ENCODE measurements at regions not wholly inside any gene's neighbourhood (a gene's known extent, or its start where the extent isn't known, plus 50 kb on each side); places are given as distances from the start of the nearest gene placed in this dataset.

DNA sequence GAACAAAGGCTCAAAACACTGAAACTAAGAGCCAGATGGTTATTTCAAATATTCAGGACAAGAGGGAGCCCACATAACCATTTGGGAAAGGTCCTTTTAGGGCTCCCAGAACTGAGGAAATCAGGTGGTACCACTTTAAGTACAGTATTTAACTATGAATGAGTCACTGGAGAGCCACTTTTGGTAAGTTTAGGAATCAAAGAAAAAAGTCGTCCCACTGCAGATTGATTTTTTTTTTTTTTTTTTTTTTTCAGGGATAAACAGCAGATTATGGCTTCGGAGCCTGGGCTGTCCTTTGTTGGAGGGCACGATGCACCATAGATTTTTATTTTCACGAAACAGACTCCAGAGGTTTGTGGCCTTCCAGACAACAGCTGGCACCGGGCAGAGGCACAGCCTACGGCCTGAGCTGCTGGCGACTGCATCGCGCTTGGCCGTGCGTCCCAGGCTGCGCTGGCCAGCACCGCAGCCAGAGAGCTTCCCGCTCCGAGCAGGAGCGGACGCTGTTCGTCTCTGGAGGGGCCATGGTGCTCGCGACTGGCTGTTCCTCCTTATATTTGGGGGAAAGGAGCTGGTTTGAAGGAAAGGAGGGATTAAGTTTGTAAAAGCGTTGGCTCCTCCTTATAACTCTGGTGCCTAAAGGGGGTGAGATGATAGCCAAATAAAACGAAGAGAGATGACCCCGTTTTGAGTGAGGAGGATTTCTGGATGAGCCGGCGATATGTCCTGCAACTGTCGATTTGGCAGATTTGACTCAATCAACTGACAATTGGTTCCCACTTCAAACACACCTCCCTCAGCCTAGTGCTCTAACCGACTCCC is 152.9 kb upstream of the GOLIM4 start:
- H3K4me3 ChIP-seq (ENCODE audit: low read length): peak overlapping the region; percentile 75
- peak overlapping the region; percentile 40 for H3K9ac ChIP-seq (ENCODE audit: low read length)
- H3K27ac ChIP-seq (ENCODE audit: low read length): no peak overlapping the region
- no peaks in the 10 kb centered on the region for H3K36me3 ChIP-seq (ENCODE audit: control insufficient read depth, low read depth, low read length)
- no peaks in the 10 kb centered on the region for H3K9me3 ChIP-seq (ENCODE audit: control insufficient read depth, low read depth, low read length)
- H3K27me3 ChIP-seq (ENCODE audit: control insufficient read depth, insufficient read depth, low read length): peaks cover 25% of the 10 kb centered on the region
- peaks cover 17% of the 10 kb centered on the region for H3K4me1 ChIP-seq (ENCODE audit: control insufficient read depth, low read depth, low read length)

DNA sequence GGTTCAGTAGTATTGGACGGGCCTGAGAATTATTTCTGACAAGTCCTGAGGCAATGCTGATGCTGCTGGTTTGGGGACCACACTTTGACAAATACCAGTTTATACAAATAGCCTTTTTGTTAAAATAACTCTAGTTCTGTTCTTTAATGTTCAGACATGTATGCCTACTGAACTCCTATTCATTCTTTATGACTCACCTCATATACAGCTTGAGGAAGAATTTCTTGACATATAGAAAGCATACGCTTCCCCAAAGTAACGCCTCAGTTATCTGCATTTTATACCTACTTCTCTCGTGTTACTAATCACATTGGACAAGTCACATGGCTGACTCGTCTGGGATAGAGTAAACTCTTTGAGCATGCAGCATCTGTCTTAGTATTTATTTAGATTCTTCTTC is 145.4 kb upstream of the GOLIM4 start:
- no peak overlapping the region for H3K9ac ChIP-seq (ENCODE audit: low read length)
- H3K9me3 ChIP-seq (ENCODE audit: control insufficient read depth, low read depth, low read length): no peaks in the 10 kb centered on the region
- H3K4me3 ChIP-seq (ENCODE audit: low read length): no peak overlapping the region
- H3K4me1 ChIP-seq (ENCODE audit: control insufficient read depth, low read depth, low read length): no peaks in the 10 kb centered on the region
- H3K36me3 ChIP-seq (ENCODE audit: control insufficient read depth, low read depth, low read length): no peaks in the 10 kb centered on the region
- no peak overlapping the region for H3K27ac ChIP-seq (ENCODE audit: low read length)
- no peaks in the 10 kb centered on the region for H3K27me3 ChIP-seq (ENCODE audit: control insufficient read depth, insufficient read depth, low read length)

DNA sequence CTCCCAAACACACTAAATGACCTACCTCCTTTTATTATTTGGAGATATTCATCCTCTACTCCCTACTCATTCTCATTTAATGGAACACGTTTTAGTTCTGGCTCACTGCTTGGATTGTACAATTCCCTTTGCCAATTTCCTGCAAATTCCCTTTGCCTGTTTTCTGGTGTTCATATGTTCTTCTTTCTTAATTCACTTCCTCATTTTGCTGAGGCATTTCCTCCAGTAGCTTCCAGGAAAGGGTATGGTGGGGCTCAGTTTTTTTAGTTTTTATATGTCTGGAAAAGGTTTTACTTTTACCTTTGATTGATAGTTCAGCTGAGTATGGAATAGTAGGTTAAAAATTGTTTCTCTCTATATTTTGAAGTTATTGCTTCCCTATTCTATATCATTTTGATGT is 143.6 kb upstream of the GOLIM4 start:
- Histone ChIP-seq H3K4me3 (ENCODE audit: low read length) (no peak overlapping the region), H3K36me3 (ENCODE audit: control insufficient read depth, low read depth, low read length) (no peaks in the 10 kb centered on the region), H3K27ac (ENCODE audit: low read length) (no peak overlapping the region), H3K9me3 (ENCODE audit: control insufficient read depth, low read depth, low read length) (no peaks in the 10 kb centered on the region), H3K9ac (ENCODE audit: low read length) (no peak overlapping the region), H3K4me1 (ENCODE audit: control insufficient read depth, low read depth, low read length) (no peaks in the 10 kb centered on the region), H3K27me3 (ENCODE audit: control insufficient read depth, insufficient read depth, low read length) (no peaks in the 10 kb centered on the region)

DNA sequence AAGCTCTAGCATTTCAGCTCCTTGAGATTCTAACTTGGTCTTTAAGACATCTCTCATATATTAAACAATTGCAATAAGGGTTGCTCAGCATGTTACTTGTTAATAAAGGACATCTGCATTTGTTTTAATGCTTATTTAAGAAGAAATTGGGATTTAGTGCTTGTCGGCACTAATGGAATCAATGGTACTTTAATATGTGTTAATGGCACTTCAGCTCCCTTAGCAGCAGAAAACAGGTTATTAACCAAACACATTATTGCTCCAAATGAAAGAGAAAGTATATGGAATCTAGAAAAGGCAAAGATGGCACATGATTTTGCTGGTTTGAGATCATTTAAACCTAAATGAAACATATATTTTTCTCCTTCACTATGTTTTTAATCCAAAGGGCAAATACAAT is 137.3 kb upstream of the GOLIM4 start:
- H3K4me3 ChIP-seq (ENCODE audit: low read length): no peak overlapping the region
- no peak overlapping the region for H3K27ac ChIP-seq (ENCODE audit: low read length)
- H3K36me3 ChIP-seq (ENCODE audit: control insufficient read depth, low read depth, low read length): no peaks in the 10 kb centered on the region
- no peaks in the 10 kb centered on the region for H3K9me3 ChIP-seq (ENCODE audit: control insufficient read depth, low read depth, low read length)
- H3K27me3 ChIP-seq (ENCODE audit: control insufficient read depth, insufficient read depth, low read length): no peaks in the 10 kb centered on the region
- no peak overlapping the region for H3K9ac ChIP-seq (ENCODE audit: low read length)
- H3K4me1 ChIP-seq (ENCODE audit: control insufficient read depth, low read depth, low read length): no peaks in the 10 kb centered on the region

DNA sequence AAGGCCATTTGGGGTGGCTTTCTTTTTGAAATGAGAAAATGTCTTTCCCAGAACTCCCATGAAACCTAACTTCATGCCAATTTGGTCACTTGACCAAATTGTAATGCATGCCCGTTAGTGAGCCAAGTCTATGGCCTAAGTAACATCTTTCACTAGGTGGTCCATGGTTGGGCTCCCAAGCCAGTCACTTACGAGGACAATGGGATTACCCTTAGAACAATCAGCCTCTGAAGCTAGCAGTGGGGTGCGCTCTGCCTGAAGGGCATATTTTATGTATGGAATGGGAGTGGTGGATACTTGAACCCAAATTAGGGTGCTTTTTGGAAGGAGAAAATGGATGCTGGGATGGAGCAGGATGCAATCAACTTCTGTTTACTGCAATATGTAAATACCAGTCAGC is 127.4 kb upstream of the GOLIM4 start:
- H3K36me3 ChIP-seq (ENCODE audit: control insufficient read depth, low read depth, low read length): no peaks in the 10 kb centered on the region
- H3K4me1 ChIP-seq (ENCODE audit: control insufficient read depth, low read depth, low read length): peaks cover 6% of the 10 kb centered on the region
- no peak overlapping the region for H3K9ac ChIP-seq (ENCODE audit: low read length)
- H3K27ac ChIP-seq (ENCODE audit: low read length): no peak overlapping the region
- no peak overlapping the region for H3K4me3 ChIP-seq (ENCODE audit: low read length)
- H3K9me3 ChIP-seq (ENCODE audit: control insufficient read depth, low read depth, low read length): no peaks in the 10 kb centered on the region
- H3K27me3 ChIP-seq (ENCODE audit: control insufficient read depth, insufficient read depth, low read length): no peaks in the 10 kb centered on the region

DNA sequence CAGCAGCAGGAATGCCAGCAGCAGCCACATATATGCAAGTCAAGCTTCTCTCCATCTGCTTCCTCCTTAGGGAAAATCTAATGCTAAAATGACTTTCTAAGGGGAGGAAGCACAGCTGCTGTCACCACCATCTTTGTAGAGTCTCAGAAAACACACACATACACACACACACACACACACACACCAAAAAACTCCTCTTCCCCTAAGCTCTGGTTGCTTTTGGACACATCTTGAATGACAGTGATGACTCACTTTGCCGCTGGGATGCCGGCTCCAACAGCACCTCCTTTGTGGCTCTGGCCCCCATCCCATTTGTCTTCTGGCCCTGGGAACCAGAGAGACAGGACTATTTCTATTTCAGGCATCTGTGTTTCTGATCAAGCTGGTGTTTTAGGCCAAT is 124.8 kb upstream of the GOLIM4 start:
- Histone ChIP-seq H3K9me3 (ENCODE audit: control insufficient read depth, low read depth, low read length) (no peaks in the 10 kb centered on the region), H3K36me3 (ENCODE audit: control insufficient read depth, low read depth, low read length) (no peaks in the 10 kb centered on the region), H3K4me3 (ENCODE audit: low read length) (no peak overlapping the region), H3K9ac (ENCODE audit: low read length) (no peak overlapping the region), H3K4me1 (ENCODE audit: control insufficient read depth, low read depth, low read length) (peaks cover 11% of the 10 kb centered on the region), H3K27me3 (ENCODE audit: control insufficient read depth, insufficient read depth, low read length) (no peaks in the 10 kb centered on the region), H3K27ac (ENCODE audit: low read length) (no peak overlapping the region)

DNA sequence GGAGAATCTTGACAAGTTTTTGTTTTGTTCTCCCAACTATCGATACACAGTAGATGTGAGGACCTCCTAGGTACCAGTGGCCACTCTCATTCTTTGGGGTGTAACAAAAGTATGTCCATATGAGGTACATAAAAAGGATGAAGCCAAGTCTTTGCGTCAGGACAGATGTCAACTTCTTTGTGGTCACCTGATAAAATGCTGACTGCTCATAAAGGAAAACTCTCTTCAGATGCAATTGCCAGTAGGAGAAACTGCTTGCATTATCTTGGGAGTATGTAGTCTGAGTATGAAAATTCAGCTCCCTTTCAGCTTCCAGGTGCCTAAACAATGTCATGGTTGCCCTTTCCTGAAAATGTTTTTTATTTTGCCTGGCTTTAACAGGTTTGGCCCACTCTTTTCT is 123.8 kb upstream of the GOLIM4 start:
- H3K27ac ChIP-seq (ENCODE audit: low read length): no peak overlapping the region
- H3K9me3 ChIP-seq (ENCODE audit: control insufficient read depth, low read depth, low read length): no peaks in the 10 kb centered on the region
- H3K9ac ChIP-seq (ENCODE audit: low read length): no peak overlapping the region
- H3K27me3 ChIP-seq (ENCODE audit: control insufficient read depth, insufficient read depth, low read length): no peaks in the 10 kb centered on the region
- no peak overlapping the region for H3K4me3 ChIP-seq (ENCODE audit: low read length)
- H3K36me3 ChIP-seq (ENCODE audit: control insufficient read depth, low read depth, low read length): no peaks in the 10 kb centered on the region
- H3K4me1 ChIP-seq (ENCODE audit: control insufficient read depth, low read depth, low read length): peaks cover 11% of the 10 kb centered on the region

DNA sequence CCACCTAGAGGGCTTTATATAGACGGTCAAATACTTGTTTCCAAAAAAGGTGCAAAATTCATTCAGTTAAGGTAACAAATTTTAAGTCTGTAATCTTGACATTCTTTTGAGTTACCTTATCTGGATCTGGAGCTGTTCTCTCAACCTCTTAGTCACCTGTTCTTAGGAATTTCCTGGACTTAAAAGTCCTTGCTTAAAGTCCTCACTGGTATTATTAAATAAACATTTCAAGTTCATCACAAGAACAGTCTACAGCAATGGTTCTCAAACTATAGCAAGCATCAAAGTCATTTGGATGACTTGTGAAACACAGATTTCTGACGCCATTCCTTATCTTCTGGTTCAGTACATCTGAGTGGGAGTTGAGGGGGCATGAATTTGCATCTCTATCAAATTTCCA is 122.9 kb upstream of the GOLIM4 start:
- Histone ChIP-seq H3K36me3 (ENCODE audit: control insufficient read depth, low read depth, low read length) (no peaks in the 10 kb centered on the region), H3K4me1 (ENCODE audit: control insufficient read depth, low read depth, low read length) (peaks cover 9% of the 10 kb centered on the region), H3K27ac (ENCODE audit: low read length) (no peak overlapping the region), H3K9me3 (ENCODE audit: control insufficient read depth, low read depth, low read length) (no peaks in the 10 kb centered on the region), H3K4me3 (ENCODE audit: low read length) (no peak overlapping the region), H3K27me3 (ENCODE audit: control insufficient read depth, insufficient read depth, low read length) (no peaks in the 10 kb centered on the region), H3K9ac (ENCODE audit: low read length) (no peak overlapping the region)

DNA sequence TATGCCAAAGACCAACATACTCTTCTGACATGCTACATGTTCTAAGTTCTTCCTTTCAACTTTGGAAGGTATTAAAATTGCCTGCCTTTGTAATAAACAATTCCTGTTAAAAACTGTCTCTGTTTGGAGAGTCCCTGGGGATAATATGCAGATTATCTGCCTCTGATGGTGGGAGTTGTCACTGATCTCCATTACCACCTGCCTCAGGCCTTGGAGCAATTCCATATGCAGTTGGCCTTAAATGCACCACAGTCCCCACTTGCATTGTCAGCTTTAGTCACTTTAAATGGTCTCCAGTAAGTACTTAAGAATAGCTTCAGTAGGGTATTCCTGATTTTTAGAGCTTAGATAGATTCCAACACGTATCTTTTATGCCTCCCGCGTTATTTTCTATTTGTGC is 121.1 kb upstream of the GOLIM4 start:
- H3K4me1 ChIP-seq (ENCODE audit: control insufficient read depth, low read depth, low read length): peaks cover 4% of the 10 kb centered on the region

DNA sequence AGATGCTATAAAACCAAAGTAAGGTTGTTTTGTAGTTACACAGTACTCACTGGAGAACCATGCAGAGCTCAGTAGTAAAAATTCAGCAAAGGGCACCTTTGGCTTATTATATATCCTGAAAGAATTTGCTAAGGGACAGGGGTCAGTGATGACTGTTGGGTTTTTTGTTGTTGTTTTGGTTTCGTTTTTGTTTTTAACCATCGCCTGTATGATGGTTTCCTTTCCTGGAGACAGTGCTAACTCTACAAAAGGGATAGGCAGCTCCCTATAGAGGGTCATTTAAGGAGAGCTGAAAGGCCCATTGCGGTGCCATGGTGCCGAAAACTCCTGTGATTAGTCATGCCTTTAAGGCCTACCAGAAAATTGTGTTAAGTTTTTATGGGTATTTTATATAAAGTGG is 118.2 kb upstream of the GOLIM4 start:
- Histone ChIP-seq H3K27ac (ENCODE audit: low read length) (no peak overlapping the region), H3K4me1 (ENCODE audit: control insufficient read depth, low read depth, low read length) (peaks cover 4% of the 10 kb centered on the region), H3K36me3 (ENCODE audit: control insufficient read depth, low read depth, low read length) (no peaks in the 10 kb centered on the region), H3K4me3 (ENCODE audit: low read length) (no peak overlapping the region), H3K9me3 (ENCODE audit: control insufficient read depth, low read depth, low read length) (no peaks in the 10 kb centered on the region), H3K27me3 (ENCODE audit: control insufficient read depth, insufficient read depth, low read length) (no peaks in the 10 kb centered on the region), H3K9ac (ENCODE audit: low read length) (no peak overlapping the region)

More for the DNA sequence above, 121.1 kb upstream of the GOLIM4 start:
- no peaks in the 10 kb centered on the region for H3K36me3 ChIP-seq (ENCODE audit: control insufficient read depth, low read depth, low read length)
- no peaks in the 10 kb centered on the region for H3K9me3 ChIP-seq (ENCODE audit: control insufficient read depth, low read depth, low read length)
- H3K27ac ChIP-seq (ENCODE audit: low read length): no peak overlapping the region
- H3K27me3 ChIP-seq (ENCODE audit: control insufficient read depth, insufficient read depth, low read length): no peaks in the 10 kb centered on the region
- H3K9ac ChIP-seq (ENCODE audit: low read length): no peak overlapping the region
- no peak overlapping the region for H3K4me3 ChIP-seq (ENCODE audit: low read length)

DNA sequence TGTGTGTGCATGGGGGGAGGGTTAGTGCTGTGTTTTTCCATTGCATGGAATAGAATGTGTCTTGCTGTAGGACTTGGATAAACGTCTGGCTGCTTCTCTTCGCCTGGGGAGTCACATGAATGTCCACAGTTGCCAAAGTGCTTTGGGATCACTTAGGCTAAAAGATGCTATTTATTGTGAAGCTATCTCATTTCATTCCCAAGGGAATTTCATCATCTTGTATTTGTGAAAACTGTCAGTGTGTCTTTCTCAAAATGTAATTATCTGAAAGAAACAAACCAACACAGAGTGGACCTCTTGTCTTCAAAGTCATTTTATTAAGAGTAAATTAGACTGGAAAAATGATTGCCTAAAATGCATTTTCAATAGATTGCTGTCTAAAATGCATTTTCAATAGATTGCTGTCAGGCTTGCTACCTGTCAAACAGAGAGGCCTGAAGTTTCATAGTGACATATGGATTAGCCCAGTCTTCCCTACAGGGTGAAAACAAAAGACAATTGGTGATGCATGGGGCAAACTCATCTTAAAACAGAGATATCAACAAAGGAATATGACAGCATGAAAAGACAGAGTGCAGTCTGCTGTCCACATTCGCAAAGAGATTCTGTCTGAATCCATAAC is 117.1 kb upstream of the GOLIM4 start:
- Histone ChIP-seq H3K9me3 (ENCODE audit: control insufficient read depth, low read depth, low read length) (no peaks in the 10 kb centered on the region), H3K27me3 (ENCODE audit: control insufficient read depth, insufficient read depth, low read length) (no peaks in the 10 kb centered on the region), H3K4me1 (ENCODE audit: control insufficient read depth, low read depth, low read length) (peaks cover 4% of the 10 kb centered on the region), H3K27ac (ENCODE audit: low read length) (no peak overlapping the region), H3K4me3 (ENCODE audit: low read length) (no peak overlapping the region), H3K9ac (ENCODE audit: low read length) (no peak overlapping the region), H3K36me3 (ENCODE audit: control insufficient read depth, low read depth, low read length) (no peaks in the 10 kb centered on the region)

DNA sequence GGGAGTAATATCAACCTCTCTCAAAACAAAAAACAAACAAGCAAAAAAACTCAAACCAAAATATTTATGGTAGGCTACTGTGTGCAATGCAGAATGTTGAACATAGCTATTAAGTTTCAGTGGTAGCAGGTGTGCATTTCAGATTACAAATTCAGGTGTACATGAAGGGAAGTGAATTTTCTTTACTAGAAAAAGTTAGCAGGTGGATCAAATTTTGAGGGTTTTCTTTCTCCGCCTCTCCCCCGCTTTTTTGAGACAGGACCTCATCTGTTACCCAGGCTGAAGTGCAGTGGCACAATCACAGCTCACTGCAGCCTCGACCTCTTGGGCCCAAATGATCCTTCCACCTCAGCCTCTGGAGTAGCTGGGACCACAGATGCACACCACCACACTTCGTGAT is 109.7 kb upstream of the GOLIM4 start:
- no peaks in the 10 kb centered on the region for H3K27me3 ChIP-seq (ENCODE audit: control insufficient read depth, insufficient read depth, low read length)
- H3K27ac ChIP-seq (ENCODE audit: low read length): no peak overlapping the region
- no peaks in the 10 kb centered on the region for H3K36me3 ChIP-seq (ENCODE audit: control insufficient read depth, low read depth, low read length)
- H3K4me3 ChIP-seq (ENCODE audit: low read length): no peak overlapping the region
- H3K9ac ChIP-seq (ENCODE audit: low read length): no peak overlapping the region
- H3K9me3 ChIP-seq (ENCODE audit: control insufficient read depth, low read depth, low read length): no peaks in the 10 kb centered on the region
- no peaks in the 10 kb centered on the region for H3K4me1 ChIP-seq (ENCODE audit: control insufficient read depth, low read depth, low read length)

Data from iPS-18a (cell line).